ENCODE measurements at regions not wholly inside any gene's neighbourhood (a gene's known extent, or its start where the extent isn't known, plus 50 kb on each side); places are given as distances from the start of the nearest gene placed in this dataset.

- no peak for TF ChIP-seq CTCF (IDR thresholded peaks at IDR 0.05; ENCODE audit: low read depth, low read length)
- no peak overlapping the region for H3K4me3 ChIP-seq (ENCODE audit: low read depth, low read length)
Observed at GRCh38 chr2:236499691-236500578, 69.7 kb upstream of the ACKR3 start.

GRCh38 chr2:236501026-236501425 lies 68.6 kb upstream of the ACKR3 start:
- TF ChIP-seq CTCF (IDR thresholded peaks at IDR 0.05; ENCODE audit: low read depth, low read length), result no peak
- no peak overlapping the region for H3K4me3 ChIP-seq (ENCODE audit: low read depth, low read length)

GRCh38 chr2:236501531-236501930 lies 68.1 kb upstream of the ACKR3 start:
- no peak for TF ChIP-seq CTCF (IDR thresholded peaks at IDR 0.05; ENCODE audit: low read depth, low read length)
- no peak overlapping the region for H3K4me3 ChIP-seq (ENCODE audit: low read depth, low read length)

- TF ChIP-seq CTCF (IDR thresholded peaks at IDR 0.05; ENCODE audit: low read depth, low read length), result no peak
- H3K4me3 ChIP-seq (ENCODE audit: low read depth, low read length), result no peak overlapping the region
Observed at GRCh38 chr2:236503100-236503499, 66.5 kb upstream of the ACKR3 start.

- TF ChIP-seq CTCF (IDR thresholded peaks at IDR 0.05; ENCODE audit: low read depth, low read length), result no peak
Observed at GRCh38 chr2:236503583-236503982, 66.0 kb upstream of the ACKR3 start.

GRCh38 chr2:236505041-236505440 lies 64.6 kb upstream of the ACKR3 start:
- TF ChIP-seq CTCF (IDR thresholded peaks at IDR 0.05; ENCODE audit: low read depth, low read length), result no peak
- no peak overlapping the region for H3K4me3 ChIP-seq (ENCODE audit: low read depth, low read length)

More at GRCh38 chr2:236503583-236503982, 66.0 kb upstream of the ACKR3 start:
- no peak overlapping the region for H3K4me3 ChIP-seq (ENCODE audit: low read depth, low read length)

- TF ChIP-seq CTCF (IDR thresholded peaks at IDR 0.05; ENCODE audit: low read depth, low read length), result no peak
- no peak overlapping the region for H3K4me3 ChIP-seq (ENCODE audit: low read depth, low read length)
Observed at GRCh38 chr2:236505648-236506047, 64.0 kb upstream of the ACKR3 start.

Measured in WI38 (cell line).